ENCODE measurements at regions not wholly inside any gene's neighbourhood (a gene's known extent, or its start where the extent isn't known, plus 50 kb on each side); places are given as distances from the start of the nearest gene placed in this dataset.

DNA sequence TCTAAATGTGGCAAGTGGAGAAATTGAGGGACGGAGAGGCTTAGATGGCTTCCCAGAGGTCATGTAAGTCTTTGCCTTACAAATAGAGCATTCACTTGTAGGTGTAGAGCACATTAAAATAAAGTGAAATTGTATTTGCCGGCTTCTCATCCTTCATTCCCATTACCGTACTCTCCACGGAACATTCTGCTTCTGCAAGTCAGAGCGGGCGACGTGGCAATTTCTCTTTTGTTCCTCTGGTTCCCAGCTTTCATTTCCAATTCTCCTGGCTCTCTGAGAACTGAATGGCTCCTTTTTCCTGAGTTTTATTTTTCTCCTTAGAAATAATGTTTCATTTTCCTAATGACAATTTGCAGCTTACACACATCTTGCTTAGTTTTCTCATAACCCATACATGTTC lies 51.3 kb upstream of the PFKP start:
- DNase-seq (ENCODE audit: extremely low read depth, low read depth, low spot score), result no peak

DNA sequence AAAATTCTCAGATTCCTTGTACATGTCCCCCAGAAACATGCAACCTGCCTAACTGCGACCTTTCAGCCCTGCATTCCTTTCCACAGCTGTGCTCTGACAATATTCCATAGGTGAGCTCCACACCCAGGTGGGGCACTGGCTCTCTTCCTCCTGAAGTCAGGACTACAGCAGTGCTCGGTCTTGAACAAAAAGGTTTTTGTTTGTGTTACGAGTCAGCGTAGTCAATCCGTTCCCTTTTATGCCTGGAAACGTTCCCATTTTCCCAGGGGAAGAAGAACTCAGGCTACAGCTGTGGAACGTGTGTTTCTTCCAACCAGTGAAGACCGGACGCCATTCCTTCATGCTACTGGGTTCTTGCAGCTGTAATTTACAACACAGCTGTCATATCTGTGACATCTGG lies 52.4 kb upstream of the PFKP start:
- DNase-seq (ENCODE audit: extremely low read depth, low read depth, low spot score), result no peak

DNA sequence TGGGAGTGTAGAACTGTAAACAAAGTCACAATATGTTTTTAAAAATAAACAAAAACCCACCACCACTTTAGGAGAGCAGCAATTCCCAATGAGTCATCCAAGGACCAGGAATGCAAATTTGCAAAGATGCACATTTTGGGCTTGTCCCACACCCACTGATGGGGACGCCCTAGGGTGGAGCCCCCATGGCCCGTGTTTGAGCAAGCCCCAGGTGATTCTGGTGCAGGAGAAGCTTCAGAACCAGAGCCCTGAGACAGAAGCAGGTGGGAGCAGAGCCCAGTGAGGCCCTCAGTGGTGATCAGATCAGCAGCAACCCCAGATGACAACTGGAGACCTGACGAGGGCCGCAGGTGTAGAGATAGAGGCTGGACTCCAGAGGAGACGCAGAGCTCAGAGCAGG lies 55.1 kb upstream of the PFKP start:
- no peak for DNase-seq (ENCODE audit: extremely low read depth, low read depth, low spot score)

DNA sequence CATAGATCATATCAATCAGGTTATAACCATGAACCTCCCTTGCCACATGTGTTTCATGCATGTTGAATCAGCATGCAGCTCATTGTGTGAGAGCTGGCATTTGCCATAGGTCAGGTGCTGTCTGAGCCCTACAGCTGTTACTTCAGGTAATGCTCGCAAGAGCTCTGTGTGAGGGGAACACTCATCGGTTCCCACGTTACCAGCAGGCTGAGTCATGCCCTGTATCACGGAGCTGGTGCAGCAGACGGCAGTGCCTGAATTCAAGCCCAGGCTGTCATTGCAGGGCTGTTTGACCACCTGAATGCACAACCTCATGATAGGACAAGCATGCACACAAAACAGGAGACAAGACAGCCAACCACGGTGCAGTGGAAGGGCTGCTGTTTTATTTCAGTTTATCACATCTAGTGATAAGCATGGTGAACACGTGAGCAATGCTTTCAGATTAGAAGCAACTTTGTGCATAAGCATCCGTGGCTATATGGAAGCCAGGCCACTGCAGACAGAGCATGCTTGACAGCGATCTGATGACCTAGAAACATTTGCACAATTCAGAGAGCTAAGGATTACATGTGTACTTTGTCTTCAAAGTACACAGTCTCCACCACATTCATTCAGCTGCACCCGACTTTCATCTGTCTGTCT lies 56.4 kb upstream of the PFKP start:
- DNase-seq (ENCODE audit: extremely low read depth, low read depth, low spot score), result no peak

DNA sequence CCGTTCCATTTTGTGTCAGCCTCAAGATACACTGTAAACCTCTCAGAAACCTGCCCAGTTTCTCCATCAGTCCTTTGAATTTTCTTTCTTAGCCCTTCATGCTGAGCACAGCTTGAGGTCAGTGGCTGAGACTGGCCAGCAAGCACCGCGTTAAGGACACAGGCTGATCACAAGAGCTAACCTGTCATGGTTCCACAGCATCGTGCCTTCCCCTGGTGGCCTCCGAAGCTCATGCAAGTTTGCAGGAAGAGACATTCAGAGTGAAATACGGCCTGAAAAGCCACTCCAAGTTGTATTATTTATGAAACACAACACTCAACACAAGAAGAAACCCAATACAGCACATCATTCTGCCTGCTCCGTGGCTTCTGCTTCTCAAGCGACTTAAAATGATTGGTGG lies 57.0 kb upstream of the PFKP start:
- no peak for DNase-seq (ENCODE audit: extremely low read depth, low read depth, low spot score)

DNA sequence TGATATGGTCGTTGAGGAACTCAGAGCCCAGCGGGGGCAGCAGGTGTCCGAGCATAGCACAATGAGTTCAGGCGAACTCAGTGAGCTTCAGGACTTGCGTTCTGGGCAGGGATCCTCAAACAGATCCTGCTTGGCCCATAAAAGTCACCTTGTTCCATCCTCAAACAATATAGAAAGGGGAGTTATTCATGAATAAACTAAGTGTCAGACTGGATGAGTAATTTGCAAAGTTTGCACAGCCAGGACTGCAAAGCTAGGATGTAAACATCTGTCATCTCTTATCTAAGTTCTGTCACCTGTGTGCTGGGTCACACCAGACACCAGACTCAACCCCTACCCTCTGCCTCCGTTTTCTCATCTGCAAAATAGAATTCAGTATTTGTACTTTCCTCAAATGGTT lies 58.0 kb upstream of the PFKP start:
- DNase-seq (ENCODE audit: extremely low read depth, low read depth, low spot score), result no peak

DNA sequence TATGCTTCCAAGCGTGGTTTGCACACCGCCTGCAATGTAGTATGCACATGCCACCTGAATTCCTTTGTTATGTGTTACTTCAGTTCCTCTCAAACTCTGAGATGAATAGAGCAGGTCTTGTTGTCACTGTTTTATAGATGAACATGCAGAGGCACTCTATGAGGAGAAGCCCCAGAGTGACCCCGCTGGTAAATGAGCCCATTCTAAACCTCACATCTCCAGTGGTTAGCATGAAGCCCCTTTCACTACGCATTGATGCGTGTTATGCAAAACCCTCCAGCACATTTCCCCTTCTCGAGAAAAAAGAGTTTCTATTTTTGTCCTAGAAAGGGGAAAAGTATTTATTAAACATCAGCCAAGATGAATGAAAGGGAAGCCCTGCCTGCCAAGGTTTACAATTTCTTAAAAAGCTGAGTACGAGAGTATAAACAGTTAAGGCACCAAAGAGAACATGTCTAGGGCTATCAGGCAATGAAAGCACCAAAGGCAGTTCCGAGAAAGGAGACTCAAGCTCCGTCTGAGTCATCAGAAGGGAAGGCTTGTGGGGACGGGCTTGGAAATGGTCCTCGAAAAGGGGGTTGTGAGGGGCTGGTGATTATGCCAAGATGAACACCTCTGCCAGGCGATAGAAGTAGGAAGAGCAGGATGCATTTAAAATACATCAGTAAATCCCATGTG lies 58.7 kb upstream of the PFKP start:
- no peak for DNase-seq (ENCODE audit: extremely low read depth, low read depth, low spot score)

DNA sequence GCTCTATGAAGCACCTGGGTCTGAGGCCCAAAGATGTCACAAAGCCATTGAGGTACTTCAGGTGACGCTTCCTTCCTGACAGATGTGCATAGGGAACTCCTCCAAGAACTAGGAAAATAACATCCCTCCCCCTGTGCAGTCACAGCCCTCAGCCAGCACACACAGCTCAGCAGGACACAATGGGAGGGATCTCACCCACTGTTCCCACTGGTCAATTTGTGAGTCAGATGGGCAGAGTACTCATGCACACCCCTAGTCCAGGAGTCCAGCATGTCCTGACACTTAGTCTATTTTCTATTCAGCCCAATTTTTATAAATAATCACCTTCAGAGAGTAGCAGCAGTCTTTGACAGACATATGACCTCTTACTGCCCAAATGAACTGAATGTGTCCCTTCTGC lies 60.7 kb upstream of the PFKP start:
- no peak for DNase-seq (ENCODE audit: extremely low read depth, low read depth, low spot score)

DNA sequence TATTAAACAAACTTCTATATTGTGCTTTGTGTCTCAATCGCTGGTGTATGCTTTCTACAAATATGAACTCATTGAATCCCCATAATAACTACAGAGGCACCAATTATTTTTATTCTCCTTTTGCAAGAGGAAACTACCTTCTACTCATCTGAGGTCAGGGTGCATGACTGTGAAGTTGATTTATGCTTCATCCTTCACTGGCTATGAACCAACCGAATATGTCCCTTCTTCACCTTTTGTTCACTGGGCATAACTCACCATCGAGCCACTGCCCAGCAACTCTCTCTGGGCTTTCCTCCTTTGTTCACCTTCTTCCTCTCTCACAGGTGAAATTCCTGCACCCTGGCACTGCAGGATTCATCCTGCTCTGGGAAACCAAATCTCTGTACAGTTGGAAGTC lies 61.3 kb upstream of the PFKP start:
- DNase-seq (ENCODE audit: extremely low read depth, low read depth, low spot score), result no peak

DNA sequence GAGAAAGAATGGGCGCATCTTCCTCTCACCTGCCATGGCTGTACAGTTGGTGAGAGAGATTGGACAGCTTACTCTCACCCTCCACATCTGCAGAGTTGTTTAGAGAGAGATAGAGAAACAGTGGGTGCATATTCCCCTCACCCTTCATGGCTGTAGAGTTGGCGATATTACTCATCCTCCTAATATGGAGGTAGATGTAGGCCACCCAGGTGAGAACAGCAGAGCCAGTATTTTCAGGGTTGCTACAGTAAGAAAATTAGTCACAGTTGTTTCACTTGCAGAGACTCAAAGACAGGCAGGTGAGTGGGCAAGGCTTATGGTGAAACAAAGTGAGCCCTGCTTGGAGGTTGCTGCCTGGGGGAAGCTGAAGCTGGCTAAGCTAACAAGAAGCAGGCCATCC lies 65.0 kb upstream of the PFKP start:
- DNase-seq (ENCODE audit: extremely low read depth, low read depth, low spot score), result no peak

DNA sequence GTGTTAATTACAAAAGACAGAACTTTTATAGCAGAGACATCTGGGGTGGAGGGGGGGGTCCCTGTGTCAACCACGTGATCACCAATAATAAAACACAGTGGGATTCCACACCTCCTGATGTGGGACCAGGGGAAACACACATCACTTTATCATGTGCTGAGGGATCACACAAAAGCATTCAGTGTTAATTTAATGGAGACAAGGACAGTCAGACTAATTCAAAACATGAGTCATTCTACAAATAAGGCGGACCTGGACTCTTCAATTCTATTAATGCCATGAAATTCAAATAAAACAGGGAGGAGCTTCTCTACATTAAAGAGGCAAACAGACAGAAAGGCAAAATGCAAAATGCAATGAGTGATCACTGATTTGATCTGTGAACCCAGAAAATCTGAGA lies 67.3 kb upstream of the PFKP start:
- DNase-seq (ENCODE audit: extremely low read depth, low read depth, low spot score), result no peak

DNA sequence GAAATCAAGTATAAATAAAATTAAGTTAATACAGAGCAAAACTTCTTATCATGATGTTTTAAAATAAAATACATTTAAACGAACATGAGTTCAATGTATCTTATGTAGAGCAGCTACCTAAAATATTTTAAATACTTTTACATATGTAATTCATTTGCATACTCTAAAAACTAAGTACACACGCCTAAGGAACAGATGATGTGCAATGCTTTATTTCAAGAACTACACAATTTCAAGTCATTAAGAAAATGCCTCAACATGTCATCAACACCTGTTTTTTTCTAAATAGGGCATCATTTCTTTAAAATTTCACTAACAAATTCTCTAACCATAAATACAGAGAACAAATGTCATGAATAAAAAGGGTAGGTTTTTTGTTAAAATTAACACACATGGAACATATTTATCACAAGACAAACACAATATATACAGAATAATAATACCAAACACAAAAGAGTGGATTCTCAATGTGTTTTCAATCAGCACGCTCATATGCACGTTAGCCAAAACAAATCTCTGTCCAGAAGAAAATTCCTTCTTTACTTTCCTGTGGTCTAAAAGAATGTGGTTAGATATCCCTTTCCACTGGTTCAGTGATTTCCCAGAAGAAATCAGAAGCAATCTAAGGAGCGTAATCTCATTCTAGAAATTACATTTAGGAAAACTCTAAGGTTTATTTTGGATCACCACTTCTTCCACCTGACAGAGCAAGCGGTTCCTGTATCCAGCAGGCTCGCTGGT lies 73.0 kb upstream of the PFKP start:
- DNase-seq (ENCODE audit: extremely low read depth, low read depth, low spot score), result no peak

DNA sequence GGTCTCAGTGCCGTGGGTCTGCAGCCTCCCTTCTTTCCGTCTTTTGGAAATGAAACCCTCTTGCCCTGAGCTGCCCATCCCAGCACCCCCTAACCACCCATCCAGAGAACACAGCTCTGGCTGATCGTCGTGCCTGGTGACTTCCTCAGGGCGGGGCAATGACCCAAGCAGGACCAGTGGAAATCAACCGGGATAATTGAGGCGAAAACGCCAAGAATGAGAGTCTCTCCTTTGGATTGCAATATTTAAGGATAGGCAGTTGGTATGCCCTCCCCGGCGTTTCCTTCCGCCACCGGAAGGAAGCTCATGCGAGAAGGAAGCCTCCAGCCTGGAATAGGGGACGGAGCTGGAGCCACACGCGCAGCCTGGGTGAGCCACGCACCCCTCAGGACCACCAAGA lies 73.7 kb upstream of the PFKP start:
- no peak for DNase-seq (ENCODE audit: extremely low read depth, low read depth, low spot score)

DNA sequence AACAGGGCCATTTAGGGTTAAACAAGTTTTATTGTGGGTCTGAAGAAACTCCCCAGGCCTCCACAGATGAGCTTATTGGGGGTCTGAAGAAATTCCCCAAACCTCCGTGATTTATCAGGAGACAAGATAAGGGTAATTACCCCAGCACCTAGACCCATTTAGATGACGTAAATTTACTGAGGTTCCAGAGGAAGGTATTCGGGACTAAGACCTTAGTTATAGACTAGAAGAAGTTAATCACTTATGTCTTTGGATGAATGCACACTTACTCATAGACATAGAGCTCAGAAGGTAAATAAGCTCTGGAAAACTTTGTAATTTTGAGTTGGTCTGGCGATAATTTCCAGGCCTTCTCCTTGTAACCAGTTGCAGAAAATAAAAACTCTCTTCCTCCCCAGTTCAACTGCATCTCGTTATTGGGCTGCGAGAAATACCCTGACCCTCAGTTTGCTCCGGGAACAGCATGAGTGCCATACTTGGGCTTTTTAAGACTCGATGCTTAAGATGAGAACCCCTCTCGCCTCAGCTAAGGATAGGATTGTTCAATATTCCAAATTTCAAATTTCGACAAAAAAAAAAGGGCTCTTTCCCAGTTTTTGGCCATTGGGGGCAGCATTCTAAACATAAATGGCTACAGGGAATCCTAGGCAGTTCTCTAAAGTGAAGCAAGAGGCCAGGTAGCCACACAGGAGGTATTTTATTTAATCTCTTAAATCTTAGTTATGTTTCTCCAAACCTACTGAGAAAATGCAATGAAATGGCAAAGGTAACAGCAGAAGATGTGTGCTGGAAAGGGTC lies 74.7 kb upstream of the PFKP start:
- no peak for DNase-seq (ENCODE audit: extremely low read depth, low read depth, low spot score)

DNA sequence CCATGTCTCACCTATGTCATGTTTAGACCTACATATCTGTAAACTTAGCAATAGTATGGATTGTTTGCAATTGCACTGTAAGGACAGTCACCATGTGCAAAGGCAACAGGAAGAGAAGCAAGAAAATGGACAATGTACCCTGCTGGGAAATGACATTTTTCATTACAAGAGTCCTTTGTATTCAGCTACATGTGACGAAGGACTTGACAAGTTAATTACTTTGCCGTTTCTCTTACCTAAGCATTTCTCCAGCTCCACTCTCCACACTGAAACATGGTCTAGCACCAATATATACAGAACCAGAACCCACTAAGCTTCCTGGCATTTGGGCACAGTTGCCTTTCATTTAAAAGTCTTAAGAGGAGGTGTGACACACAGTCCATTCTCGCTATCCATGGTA lies 76.6 kb upstream of the PFKP start:
- DNase-seq (ENCODE audit: extremely low read depth, low read depth, low spot score), result no peak

DNA sequence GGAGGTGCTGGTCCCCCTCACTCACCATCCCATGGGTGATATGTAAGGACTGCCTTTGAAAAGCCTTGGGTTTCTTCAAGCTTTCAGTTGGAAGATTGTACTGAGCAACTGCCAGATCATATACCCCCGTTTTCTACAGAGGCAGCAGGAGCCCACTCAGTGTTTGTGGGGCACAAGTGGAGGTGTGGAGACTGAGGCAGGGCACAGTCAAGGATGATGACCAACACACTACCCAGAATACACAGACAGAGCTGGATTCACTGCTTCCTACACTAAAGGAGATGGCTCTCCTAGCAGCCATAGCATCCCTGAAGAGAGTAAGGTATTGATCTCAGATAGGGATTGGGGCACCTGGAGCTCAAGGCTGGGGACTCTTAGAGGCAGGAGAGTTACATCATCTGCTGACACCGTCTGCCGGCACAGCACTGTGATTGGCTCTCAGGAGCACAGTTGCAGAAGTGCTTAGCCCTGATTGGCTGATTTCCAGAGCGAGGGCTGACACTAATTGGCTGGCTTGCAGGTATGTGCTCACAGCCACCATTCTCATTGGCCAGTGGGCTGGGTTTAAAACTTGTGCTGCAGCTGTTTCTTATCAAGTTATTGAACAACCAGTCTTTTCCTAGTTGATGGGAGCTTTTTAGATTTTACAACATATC lies 77.9 kb upstream of the PFKP start:
- DNase-seq (ENCODE audit: extremely low read depth, low read depth, low spot score), result no peak

DNA sequence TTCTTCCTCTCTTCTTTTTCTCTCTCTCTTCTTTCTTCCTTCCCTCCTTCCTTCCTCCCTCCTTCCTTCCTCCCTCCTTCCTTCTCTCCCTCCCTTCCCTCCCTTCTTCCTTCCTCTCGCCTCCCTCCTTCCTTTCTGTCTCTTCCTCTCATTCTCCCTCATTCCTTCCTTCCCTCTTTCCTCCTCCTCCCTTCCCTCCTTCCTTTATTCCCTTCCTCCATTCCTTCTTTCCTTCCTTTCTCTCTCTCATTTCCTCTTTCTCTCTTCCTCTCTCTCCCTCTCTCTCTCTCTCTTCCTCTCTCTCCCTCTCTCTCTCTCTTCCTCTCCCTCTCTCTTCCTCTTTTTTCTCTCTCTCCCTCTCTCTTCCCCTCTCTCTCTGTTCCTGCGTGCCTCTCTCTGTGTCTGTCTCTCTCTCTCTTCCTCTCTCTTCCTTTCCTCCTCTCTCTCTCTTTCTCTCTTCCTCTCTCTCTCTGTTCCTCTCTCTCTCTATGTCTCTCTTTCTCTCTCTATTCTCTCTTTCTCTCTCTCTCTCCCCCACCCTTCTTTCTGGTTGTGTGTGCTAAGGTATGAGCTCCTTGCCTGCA lies 80.1 kb upstream of the PFKP start:
- no peak for DNase-seq (ENCODE audit: extremely low read depth, low read depth, low spot score)

DNA sequence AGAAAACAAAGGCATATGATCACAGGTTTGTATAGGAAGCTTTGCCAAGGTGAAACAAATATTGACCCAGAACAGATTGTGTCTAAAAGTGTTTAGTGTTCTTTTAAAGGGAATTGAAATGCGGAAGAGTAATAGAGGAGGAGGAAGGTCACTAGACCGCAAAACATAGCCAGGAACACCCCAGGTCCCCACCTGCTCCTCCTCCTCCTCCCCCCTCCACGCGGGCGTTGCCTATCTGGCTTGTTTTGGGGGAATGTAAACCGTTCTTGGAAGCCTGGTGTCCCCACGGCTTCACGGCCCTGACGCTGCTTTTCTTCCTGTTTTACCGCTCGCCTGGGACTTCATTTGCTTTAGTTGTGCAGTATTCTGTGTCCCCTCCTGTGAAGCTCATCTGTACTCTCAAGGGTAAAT lies 81.0 kb upstream of the PFKP start:
- no peak for DNase-seq (ENCODE audit: extremely low read depth, low read depth, low spot score)

DNA sequence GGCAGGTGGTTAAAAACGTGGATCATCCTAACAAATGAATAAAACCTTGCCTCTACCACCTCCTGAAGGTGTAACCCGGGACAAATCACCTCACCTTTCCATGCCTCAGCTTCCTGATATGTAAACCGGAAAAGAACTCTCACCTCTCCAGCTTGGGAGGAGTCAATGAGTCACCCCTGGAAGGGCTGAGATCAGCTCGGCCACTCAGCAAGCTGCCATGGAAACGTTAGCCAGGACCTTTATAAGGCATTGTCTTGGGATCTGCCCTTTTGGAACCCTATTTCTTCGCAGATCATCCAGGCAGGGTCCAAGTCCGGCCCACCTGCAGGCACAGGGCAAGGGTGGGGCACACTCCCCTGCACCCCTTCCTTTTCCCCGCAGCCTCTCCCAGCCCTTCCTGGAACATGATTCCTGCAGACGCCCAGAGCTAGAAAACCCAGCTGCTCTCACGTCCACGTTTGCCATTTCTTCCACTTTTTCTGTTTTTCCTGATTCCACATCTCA lies 81.6 kb upstream of the PFKP start:
- no peak for DNase-seq (ENCODE audit: extremely low read depth, low read depth, low spot score)

DNA sequence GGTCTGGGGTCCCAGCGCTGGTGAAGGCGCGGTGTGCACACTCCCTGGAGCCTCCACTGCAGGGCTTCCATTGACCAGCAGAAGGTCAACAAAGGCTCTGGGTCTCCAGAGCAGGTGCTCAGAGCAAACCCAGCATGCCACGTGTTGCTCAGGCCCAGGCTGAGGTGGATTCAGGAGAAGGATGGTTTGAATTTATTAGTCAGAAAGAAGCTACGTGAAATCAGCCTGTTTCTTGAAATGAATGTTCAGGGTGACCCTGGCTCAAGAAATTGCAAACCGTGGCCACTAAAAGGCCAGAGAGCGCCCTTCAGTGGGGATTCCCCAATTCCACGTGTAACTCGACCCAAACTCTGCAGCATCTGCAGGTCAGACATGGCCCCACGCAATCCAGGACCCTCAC lies 82.7 kb upstream of the PFKP start:
- DNase-seq (ENCODE audit: extremely low read depth, low read depth, low spot score), result no peak
